Esophagus squamous epithelium (tissue), 4 donors: ENCODE measurements at regions not wholly inside any gene's neighbourhood (a gene's known extent, or its start where the extent isn't known, plus 50 kb on each side); places are given as distances from the start of the nearest gene placed in this dataset.

Experiments used
- POLR2A ChIP-seq, 4 donors: fragments of 450-650 bp; IDR thresholded peaks; one replicate each; pipeline ENCODE4 v1.6.1; 2017; ENCODE audit warnings: antibody characterized with exemption in 4 of 4, mild to moderate bottlenecking in 4 of 4, moderate library complexity in 3 of 4
- TF ChIP-seq, protein P1 (sequence below), 6 experiments: fragments of 450-650 bp in 4 of 6; fragments of 200-600 bp in 2 of 6; sonication (generic) in 2 of 6; IDR thresholded peaks; one replicate each; pipeline ENCODE4 v1.5.1; 2016 to 2019; ENCODE audit warnings: antibody characterized with exemption in 6 of 6, mild to moderate bottlenecking in 4 of 6, moderate library complexity in 4 of 6

- TF ChIP-seq, protein P1, sequence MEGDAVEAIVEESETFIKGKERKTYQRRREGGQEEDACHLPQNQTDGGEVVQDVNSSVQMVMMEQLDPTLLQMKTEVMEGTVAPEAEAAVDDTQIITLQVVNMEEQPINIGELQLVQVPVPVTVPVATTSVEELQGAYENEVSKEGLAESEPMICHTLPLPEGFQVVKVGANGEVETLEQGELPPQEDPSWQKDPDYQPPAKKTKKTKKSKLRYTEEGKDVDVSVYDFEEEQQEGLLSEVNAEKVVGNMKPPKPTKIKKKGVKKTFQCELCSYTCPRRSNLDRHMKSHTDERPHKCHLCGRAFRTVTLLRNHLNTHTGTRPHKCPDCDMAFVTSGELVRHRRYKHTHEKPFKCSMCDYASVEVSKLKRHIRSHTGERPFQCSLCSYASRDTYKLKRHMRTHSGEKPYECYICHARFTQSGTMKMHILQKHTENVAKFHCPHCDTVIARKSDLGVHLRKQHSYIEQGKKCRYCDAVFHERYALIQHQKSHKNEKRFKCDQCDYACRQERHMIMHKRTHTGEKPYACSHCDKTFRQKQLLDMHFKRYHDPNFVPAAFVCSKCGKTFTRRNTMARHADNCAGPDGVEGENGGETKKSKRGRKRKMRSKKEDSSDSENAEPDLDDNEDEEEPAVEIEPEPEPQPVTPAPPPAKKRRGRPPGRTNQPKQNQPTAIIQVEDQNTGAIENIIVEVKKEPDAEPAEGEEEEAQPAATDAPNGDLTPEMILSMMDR (IDR thresholded peaks at IDR 0.05): no peak
- TF ChIP-seq POLR2A (IDR thresholded peaks at IDR 0.05): no peak
Observed at GRCh38 chr17:34716291-34716690, 136.9 kb downstream of the TMEM132E start.
